GM18511 (cell line): ENCODE measurements at regions not wholly inside any gene's neighbourhood (a gene's known extent, or its start where the extent isn't known, plus 50 kb on each side); places are given as distances from the start of the nearest gene placed in this dataset.

ENCODE experiments used
- ATAC-seq: cut with Tn5 transposase; IDR thresholded peaks from one replicate; pipeline ENCODE4 v1.9.1; 2021; ENCODE audit warnings: mild to moderate bottlenecking, moderate library complexity; ENCODE audit not compliant: unreplicated experiment

DNA sequence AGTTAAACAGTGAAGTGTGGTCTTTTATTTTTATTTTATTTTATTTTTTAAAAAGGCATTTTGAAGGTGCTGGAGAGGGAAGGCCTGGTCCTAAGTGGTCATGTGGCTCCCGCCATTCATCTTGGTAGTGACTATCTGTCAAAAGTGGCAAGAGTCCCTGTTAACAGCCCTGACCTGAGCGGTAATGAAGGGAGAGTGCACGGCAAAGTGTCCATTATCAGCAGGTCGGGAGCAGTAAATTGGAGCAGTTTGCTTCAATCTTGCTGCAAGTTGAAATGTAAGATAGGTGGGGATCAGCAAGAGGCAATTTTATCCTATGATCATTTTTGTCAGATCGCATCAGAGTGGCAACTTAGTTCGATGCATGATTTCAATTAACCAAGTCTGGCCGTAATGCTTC, 227.4 kb upstream of the SP4 start:
- no peak for ATAC-seq

DNA sequence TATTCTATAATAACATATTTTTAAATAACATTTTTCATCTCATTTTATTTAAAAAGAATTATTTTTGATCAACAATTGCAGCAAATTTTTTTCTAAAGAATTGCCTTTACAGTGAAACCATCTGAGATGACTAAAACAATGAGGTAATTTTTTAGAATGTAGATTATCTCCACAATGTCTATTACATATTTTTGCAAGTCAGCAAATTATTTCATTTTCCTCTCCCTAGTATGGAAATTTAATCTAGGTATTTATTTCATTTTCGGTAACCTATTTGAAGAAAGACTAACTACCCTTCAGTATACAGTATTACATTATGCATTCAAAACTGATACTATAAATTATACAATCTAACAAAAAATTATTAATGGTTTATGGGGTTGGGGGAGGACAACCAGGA, 213.2 kb upstream of the SP4 start:
- no peak for ATAC-seq

DNA sequence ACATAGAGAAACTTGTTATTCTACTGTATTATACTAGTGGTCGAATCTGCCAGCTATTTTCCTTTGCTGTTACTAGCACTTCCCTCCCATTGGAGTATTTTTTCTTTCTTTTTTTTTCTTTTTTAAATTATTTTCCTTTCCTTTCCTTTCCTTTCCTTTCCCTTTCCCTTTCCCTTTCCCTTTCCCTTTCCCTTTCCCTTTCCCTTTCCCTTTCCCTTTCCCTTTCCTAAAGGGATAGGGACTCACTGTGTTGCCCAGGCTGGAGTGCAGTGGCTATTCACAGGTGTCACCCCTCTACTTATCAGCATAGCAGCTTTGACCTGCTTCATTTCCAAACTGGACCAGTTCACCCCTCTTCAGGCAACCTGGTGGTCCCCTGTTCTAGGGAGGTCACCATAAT, 212.6 kb upstream of the SP4 start:
- ATAC-seq, result no peak

GRCh38 chr7:21217365-21217764, 210.5 kb upstream of the SP4 start:
- no peak for ATAC-seq

DNA sequence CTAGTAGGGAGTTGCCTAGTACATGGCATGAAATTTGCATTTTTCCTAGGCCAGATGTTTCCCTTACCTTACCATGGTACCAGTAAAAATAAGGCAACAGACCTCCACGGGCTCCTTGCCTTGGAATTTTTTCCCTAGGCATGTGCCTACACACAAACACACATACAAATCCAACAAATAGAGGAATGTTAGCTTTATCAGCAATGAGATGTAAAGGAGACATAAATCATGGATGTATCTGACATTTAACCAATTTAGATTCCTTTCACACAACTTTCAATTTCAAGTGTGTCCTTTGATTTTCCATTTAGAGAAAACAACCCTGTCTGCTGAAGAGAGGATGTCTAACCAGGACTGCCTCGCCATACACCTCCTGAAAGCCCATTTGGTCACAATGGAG, 209.7 kb upstream of the SP4 start:
- no peak for ATAC-seq

GRCh38 chr7:21221130-21221529, 206.8 kb upstream of the SP4 start:
- ATAC-seq, result no peak

DNA sequence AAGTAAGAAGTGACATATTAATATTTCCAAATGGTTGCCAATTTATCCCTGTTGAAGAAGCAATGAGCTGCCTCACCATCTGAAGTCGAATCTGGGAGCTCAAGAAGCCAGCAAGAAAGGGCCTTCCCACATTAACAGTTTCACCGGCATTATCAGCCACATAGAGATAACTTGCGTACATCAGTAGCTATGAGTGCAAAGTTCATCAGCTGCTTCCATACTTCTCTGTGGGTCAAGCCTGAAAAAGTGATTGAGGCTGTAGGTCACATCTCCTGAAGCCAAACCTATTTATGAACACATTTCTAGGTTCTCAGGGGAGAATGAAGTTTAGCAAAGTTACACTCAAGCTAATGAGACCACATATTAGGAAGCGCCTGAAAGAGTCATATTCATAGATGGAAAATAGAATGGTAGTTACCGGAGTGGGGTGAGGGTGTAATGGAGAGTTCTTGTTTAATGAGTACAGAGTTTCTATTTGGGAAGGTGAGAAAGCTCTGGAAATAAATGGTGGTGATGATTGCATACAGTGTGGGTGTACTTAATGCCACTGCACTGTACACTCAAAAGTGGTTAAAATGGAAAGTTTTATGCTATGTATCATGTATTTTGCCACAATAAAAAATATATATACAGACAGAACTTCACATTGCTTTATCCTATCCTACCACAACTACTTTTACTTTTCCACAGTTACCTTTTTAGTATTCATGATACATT, 189.3 kb upstream of the SP4 start:
- ATAC-seq, result no peak

- no peak for ATAC-seq
These were observed 184.6 kb upstream of the SP4 start for GRCh38 chr7:21243265-21243664.

- ATAC-seq, result no peak
These were observed 176.6 kb upstream of the SP4 start for GRCh38 chr7:21251151-21251800.

- no peak for ATAC-seq
These were observed 173.9 kb upstream of the SP4 start for GRCh38 chr7:21253740-21254687.

GRCh38 chr7:21256310-21256877, 171.5 kb upstream of the SP4 start:
- no peak for ATAC-seq

GRCh38 chr7:21260939-21261338, 166.9 kb upstream of the SP4 start:
- ATAC-seq, result no peak

GRCh38 chr7:21261627-21262594, 166.0 kb upstream of the SP4 start:
- peak; percentile 94 for ATAC-seq

DNA sequence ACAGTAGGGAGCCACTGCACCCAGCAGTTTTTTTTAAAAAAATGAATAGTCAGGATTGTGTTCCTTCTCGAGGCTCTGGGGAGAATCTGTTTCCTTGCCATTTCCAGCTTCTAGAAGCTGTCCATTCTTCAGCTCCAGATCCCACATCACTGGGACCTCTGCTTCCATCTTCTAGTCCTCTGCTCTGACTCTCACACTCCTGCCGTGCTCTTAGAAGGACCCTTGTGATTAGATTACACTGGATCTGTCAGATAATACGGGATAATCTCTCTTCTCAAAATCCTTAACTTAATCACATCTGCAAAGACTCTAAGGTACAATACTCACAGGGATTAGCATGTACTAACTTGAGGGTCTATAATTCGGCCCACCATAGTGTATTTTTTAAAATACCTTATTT, 158.9 kb upstream of the SP4 start:
- no peak for ATAC-seq

DNA sequence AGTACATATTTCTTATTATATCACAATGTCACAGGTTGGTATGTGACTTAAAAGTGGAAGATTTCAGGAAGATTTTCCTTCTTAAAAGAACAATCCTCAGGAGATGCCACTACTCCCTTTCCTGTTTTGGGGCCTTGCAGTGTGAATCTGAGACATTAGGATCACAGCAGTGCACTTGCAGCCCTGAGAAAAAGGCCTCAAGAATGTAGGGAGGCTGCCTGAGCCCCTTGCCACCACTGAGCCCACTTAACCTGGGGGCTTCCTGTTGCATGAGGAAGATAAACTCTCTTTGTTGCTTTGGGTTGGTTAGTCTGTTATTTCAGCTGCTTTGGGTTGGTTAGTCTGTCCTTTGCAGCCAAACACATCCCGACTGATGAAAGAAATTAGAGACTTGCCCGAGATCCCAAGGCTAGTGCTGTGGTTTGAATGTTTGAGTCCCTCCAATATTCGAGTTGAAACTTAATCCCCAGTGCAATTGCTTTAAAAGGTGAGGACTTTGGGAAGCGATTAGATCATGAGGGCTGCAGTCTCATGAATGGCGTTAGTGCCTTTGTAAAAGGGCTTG, 151.3 kb upstream of the SP4 start:
- no peak for ATAC-seq

DNA sequence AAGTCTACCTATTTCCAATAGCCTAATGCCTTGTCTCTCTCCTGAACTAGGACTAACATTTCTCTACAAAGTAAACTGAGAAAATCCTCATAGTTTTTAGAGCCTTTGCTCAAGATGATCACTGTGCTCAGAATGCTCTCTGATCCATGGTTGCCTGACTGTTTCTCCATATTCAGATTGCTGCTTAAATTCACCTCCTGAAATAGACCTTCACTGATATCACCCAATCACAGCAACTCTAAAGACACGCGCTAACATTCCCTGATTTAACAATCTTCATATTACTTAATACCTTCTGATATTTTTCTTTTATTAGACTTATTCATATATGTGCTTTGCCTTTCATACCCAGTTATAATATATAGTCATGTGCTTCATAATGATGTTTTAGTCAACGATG, 148.9 kb upstream of the SP4 start:
- ATAC-seq, result no peak

DNA sequence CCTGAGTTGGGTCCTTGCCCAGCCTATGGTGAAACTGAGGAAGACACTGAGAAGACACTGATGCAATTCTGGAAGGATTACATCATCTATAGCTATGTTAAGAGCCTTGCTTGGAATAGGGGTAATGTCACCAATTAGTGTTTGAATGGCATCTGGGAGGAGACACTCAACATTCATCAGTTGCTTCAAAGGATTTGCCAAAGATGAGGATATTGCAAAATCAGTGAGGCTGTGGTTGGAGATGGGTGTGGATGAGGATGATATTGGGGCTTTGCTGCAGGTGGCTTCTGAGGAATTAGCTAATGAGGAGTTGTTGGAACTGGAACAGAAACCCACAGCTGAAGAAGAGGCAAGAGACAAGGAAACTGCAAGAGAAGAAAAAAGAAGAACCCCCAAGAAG, 146.7 kb upstream of the SP4 start:
- ATAC-seq, result no peak

GRCh38 chr7:21293771-21294170, 134.1 kb upstream of the SP4 start:
- ATAC-seq, result no peak

- no peak for ATAC-seq
These were observed 128.1 kb upstream of the SP4 start for GRCh38 chr7:21299766-21300165.

DNA sequence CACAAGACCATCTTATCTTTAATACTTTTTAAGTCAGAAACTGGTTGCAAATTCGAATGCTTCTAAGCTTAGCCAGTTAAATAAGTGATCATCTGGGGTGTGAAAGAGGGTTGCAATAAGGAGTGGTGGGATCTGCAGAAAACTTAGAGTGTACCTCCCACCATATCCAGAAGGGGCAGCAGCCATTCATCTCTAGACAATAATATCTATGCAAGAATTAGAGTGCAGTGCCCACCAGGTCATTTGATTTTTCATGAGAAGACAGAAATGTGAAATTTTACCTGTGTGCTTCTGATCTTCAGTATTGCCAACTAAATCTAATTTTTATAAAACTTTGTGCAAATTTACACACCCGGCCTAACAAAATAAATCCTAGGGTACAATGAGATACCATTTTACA, 127.2 kb upstream of the SP4 start:
- no peak for ATAC-seq
